ENCODE measurements at regions not wholly inside any gene's neighbourhood (a gene's known extent, or its start where the extent isn't known, plus 50 kb on each side); places are given as distances from the start of the nearest gene placed in this dataset.

DNA sequence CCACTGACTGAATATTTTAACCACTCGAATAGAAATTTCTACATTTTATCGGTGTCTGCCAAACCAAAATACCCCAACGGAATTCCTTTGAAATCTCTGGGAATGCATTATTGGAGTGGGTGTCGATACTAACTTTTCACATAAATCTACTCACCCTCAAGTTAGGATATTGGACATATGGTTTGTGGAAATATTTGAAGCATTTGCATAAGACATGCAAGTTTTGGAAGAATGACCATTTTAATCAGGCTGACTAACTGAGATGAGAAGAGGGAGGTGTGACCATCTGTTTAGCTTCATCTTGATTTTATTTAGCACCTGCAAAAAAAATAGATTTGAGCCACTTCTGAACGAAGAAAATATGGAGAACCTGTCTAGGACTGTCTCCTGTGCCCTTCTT lies 61.2 kb downstream of the KLF6 start:
- Mint-ChIP-seq H3K4me3 (no peak overlapping the region), H3K27me3 (no peaks in the 10 kb centered on the region), H3K4me1 (ENCODE audit: low read depth) (peaks cover 34% of the 10 kb centered on the region), H3K27ac (no peak overlapping the region), H3K36me3 (ENCODE audit: low read depth) (no peaks in the 10 kb centered on the region), H3K9me3 (peaks cover 10% of the 10 kb centered on the region)
- intact Hi-C loops (cut with micrococcal nuclease), result no loop called here

DNA sequence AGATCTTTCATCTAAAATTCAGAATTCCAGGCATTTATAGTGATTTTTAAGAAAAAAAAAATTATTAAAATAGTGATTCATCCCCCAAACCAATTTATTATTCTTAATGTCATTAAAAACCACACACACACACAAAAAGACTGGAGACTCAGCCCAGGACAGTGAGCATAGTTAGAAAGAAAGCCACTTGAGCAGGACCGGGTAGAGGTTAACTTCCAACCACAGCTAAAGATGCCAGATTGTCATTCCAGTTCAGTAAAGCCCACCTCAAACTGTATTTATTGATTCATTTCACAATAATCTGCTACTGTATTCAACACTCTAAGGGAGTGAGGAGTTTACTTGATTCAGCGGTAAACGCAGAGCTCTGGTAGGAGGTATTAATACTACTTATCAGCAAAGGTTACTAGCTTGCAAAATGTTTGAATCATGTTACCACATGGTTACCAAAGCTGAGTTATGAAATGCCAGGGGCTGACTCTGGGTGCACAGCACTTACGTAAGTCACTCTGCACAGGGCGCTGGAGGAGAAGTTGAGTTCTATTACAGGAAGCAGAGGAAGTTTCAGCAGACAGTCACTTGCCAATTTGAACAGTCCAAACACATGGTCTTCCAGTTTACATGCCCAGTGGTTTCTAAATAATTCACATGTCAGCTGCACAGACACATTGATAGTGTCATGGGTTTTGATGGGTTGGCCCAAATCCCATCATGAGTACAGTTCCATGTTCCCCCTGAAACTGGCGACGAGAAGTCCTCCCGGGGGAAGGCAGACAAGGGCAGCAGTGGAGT lies 64.6 kb downstream of the KLF6 start:
- Mint-ChIP-seq H3K4me1 (ENCODE audit: low read depth) (peaks cover 39% of the 10 kb centered on the region), H3K9me3 (peaks cover 10% of the 10 kb centered on the region), H3K27me3 (no peaks in the 10 kb centered on the region), H3K27ac (peak overlapping the region; percentile 84), H3K4me3 (peak overlapping the region; percentile 39), H3K36me3 (ENCODE audit: low read depth) (no peaks in the 10 kb centered on the region)
- intact Hi-C loops (cut with micrococcal nuclease), result no loop called here

GRCh38 chr10:3719024-3719843 lies 65.8 kb downstream of the KLF6 start:
- intact Hi-C loops (cut with micrococcal nuclease), result no loop called here
- Mint-ChIP-seq H3K27me3 (no peaks in the 10 kb centered on the region), H3K4me3 (no peak overlapping the region), H3K27ac (peak overlapping the region; percentile 84), H3K4me1 (ENCODE audit: low read depth) (peaks cover 48% of the 10 kb centered on the region), H3K36me3 (ENCODE audit: low read depth) (no peaks in the 10 kb centered on the region), H3K9me3 (peaks cover 10% of the 10 kb centered on the region)

- H3K9me3 Mint-ChIP-seq, result peaks cover 14% of the 10 kb centered on the region
- H3K36me3 Mint-ChIP-seq (ENCODE audit: low read depth), result no peaks in the 10 kb centered on the region
- peaks cover 41% of the 10 kb centered on the region for H3K4me1 Mint-ChIP-seq (ENCODE audit: low read depth)
- no peaks in the 10 kb centered on the region for H3K27me3 Mint-ChIP-seq
- H3K4me3 Mint-ChIP-seq, result no peak overlapping the region
- intact Hi-C loops (cut with micrococcal nuclease), result no loop called here
- no peak overlapping the region for H3K27ac Mint-ChIP-seq
Measured at GRCh38 chr10:3716093-3716492, 68.9 kb downstream of the KLF6 start.

GRCh38 chr10:3714967-3715366 lies 70.0 kb downstream of the KLF6 start:
- peaks cover 16% of the 10 kb centered on the region for H3K9me3 Mint-ChIP-seq
- H3K36me3 Mint-ChIP-seq (ENCODE audit: low read depth), result no peaks in the 10 kb centered on the region
- H3K27me3 Mint-ChIP-seq, result no peaks in the 10 kb centered on the region
- H3K4me3 Mint-ChIP-seq, result no peak overlapping the region
- no peak overlapping the region for H3K27ac Mint-ChIP-seq
- intact Hi-C loops (cut with micrococcal nuclease), result no loop called here
- peaks cover 32% of the 10 kb centered on the region for H3K4me1 Mint-ChIP-seq (ENCODE audit: low read depth)

- H3K27ac Mint-ChIP-seq, result no peak overlapping the region
- H3K9me3 Mint-ChIP-seq, result peaks cover 16% of the 10 kb centered on the region
- intact Hi-C loops (cut with micrococcal nuclease), result no loop called here
- no peaks in the 10 kb centered on the region for H3K27me3 Mint-ChIP-seq
- no peaks in the 10 kb centered on the region for H3K36me3 Mint-ChIP-seq (ENCODE audit: low read depth)
- H3K4me1 Mint-ChIP-seq (ENCODE audit: low read depth), result peaks cover 28% of the 10 kb centered on the region
- H3K4me3 Mint-ChIP-seq, result no peak overlapping the region
Measured at GRCh38 chr10:3714531-3714930, 70.5 kb downstream of the KLF6 start.

GRCh38 chr10:3712707-3713106 lies 72.3 kb downstream of the KLF6 start:
- peaks cover 16% of the 10 kb centered on the region for H3K9me3 Mint-ChIP-seq
- no peaks in the 10 kb centered on the region for H3K36me3 Mint-ChIP-seq (ENCODE audit: low read depth)
- H3K4me3 Mint-ChIP-seq, result no peak overlapping the region
- H3K27ac Mint-ChIP-seq, result no peak overlapping the region
- H3K27me3 Mint-ChIP-seq, result no peaks in the 10 kb centered on the region
- H3K4me1 Mint-ChIP-seq (ENCODE audit: low read depth), result peaks cover 19% of the 10 kb centered on the region
- intact Hi-C loops (cut with micrococcal nuclease), result loop anchor here (2.0 kb wide), 1 partner anchor 50 kb away; no protein-coding TSS in a partner anchor

- Mint-ChIP-seq H3K4me1 (ENCODE audit: low read depth) (peaks cover 19% of the 10 kb centered on the region), H3K27ac (no peak overlapping the region), H3K36me3 (ENCODE audit: low read depth) (no peaks in the 10 kb centered on the region), H3K27me3 (no peaks in the 10 kb centered on the region), H3K9me3 (peaks cover 16% of the 10 kb centered on the region), H3K4me3 (no peak overlapping the region)
- intact Hi-C loops (cut with micrococcal nuclease), result loop anchor here (2.0 kb wide), 1 partner anchor 49 kb away; no protein-coding TSS in a partner anchor
Measured at GRCh38 chr10:3711918-3712317, 73.1 kb downstream of the KLF6 start.

DNA sequence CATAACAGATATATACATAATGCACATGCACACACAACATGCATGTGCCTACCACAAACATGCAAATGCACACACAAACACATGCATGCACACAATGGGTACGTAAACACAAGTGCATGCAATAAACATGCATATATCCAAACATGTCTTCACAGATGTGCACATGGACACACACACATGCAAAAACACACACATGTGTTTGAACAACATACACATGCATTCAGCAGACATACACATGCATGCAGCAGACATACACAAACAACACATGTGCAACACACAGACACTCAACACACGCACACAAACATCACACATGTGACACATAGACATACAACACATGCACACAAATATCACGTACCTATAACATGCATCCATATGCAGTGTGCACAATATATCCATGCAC lies 74.2 kb downstream of the KLF6 start:
- intact Hi-C loops (cut with micrococcal nuclease), result no loop called here

GRCh38 chr10:3709456-3710060 lies 75.5 kb downstream of the KLF6 start:
- no peak overlapping the region for H3K27ac Mint-ChIP-seq
- intact Hi-C loops (cut with micrococcal nuclease), result no loop called here
- H3K36me3 Mint-ChIP-seq (ENCODE audit: low read depth), result no peaks in the 10 kb centered on the region
- peaks cover 15% of the 10 kb centered on the region for H3K4me1 Mint-ChIP-seq (ENCODE audit: low read depth)
- H3K9me3 Mint-ChIP-seq, result peaks cover 16% of the 10 kb centered on the region
- no peak overlapping the region for H3K4me3 Mint-ChIP-seq
- H3K27me3 Mint-ChIP-seq, result no peaks in the 10 kb centered on the region

More for the DNA sequence above, 74.2 kb downstream of the KLF6 start:
- no peaks in the 10 kb centered on the region for H3K36me3 Mint-ChIP-seq (ENCODE audit: low read depth)
- H3K27me3 Mint-ChIP-seq, result no peaks in the 10 kb centered on the region
- no peak overlapping the region for H3K27ac Mint-ChIP-seq
- no peak overlapping the region for H3K4me3 Mint-ChIP-seq
- H3K9me3 Mint-ChIP-seq, result peaks cover 16% of the 10 kb centered on the region
- H3K4me1 Mint-ChIP-seq (ENCODE audit: low read depth), result peaks cover 19% of the 10 kb centered on the region

GRCh38 chr10:3708852-3709251 lies 76.2 kb downstream of the KLF6 start:
- intact Hi-C loops (cut with micrococcal nuclease), result no loop called here
- Mint-ChIP-seq H3K27me3 (no peaks in the 10 kb centered on the region), H3K27ac (no peak overlapping the region), H3K9me3 (peaks cover 16% of the 10 kb centered on the region), H3K36me3 (ENCODE audit: low read depth) (no peaks in the 10 kb centered on the region), H3K4me3 (no peak overlapping the region), H3K4me1 (ENCODE audit: low read depth) (peaks cover 15% of the 10 kb centered on the region)

GRCh38 chr10:3704565-3705325 lies 80.3 kb downstream of the KLF6 start:
- H3K36me3 Mint-ChIP-seq (ENCODE audit: low read depth), result no peaks in the 10 kb centered on the region
- no peaks in the 10 kb centered on the region for H3K27me3 Mint-ChIP-seq
- H3K4me1 Mint-ChIP-seq (ENCODE audit: low read depth), result peaks cover 8% of the 10 kb centered on the region
- intact Hi-C loops (cut with micrococcal nuclease), result no loop called here
- H3K27ac Mint-ChIP-seq, result no peak overlapping the region
- no peaks in the 10 kb centered on the region for H3K9me3 Mint-ChIP-seq
- no peak overlapping the region for H3K4me3 Mint-ChIP-seq

GRCh38 chr10:3702569-3702968 lies 82.4 kb downstream of the KLF6 start:
- H3K36me3 Mint-ChIP-seq (ENCODE audit: low read depth), result no peaks in the 10 kb centered on the region
- H3K4me1 Mint-ChIP-seq (ENCODE audit: low read depth), result peaks cover 8% of the 10 kb centered on the region
- H3K27ac Mint-ChIP-seq, result no peak overlapping the region
- H3K4me3 Mint-ChIP-seq, result no peak overlapping the region
- no peaks in the 10 kb centered on the region for H3K9me3 Mint-ChIP-seq
- H3K27me3 Mint-ChIP-seq, result peaks cover 5% of the 10 kb centered on the region
- intact Hi-C loops (cut with micrococcal nuclease), result no loop called here
